Neural crest cell (in vitro differentiated cells): ENCODE measurements at regions not wholly inside any gene's neighbourhood (a gene's known extent, or its start where the extent isn't known, plus 50 kb on each side); places are given as distances from the start of the nearest gene placed in this dataset.

Experiments used
- DNase-seq: peaks from one replicate; pipeline ENCODE4 v3.0.0; 2021; ENCODE audit warnings: low read depth, mixed read lengths, low spot score
- H3K27ac Mint-ChIP-seq: one replicate; pipeline ENCODE4 v1.8.0; 2021; ENCODE audit warnings: mild to moderate bottlenecking, mixed read lengths; ENCODE audit not compliant: unreplicated experiment
- H3K27me3 Mint-ChIP-seq: 2 replicates; pipeline ENCODE4 v1.8.0; 2021; ENCODE audit warnings: low read depth, mild to moderate bottlenecking, mixed read lengths
- H3K36me3 Mint-ChIP-seq: 2 replicates; pipeline ENCODE4 v1.8.0; 2021; ENCODE audit warnings: low read depth, mild to moderate bottlenecking, mixed read lengths
- H3K4me1 Mint-ChIP-seq: 2 replicates; pipeline ENCODE4 v1.8.0; 2021; ENCODE audit warnings: mixed read lengths
- H3K4me3 Mint-ChIP-seq: one replicate; pipeline ENCODE4 v1.8.0; 2021; ENCODE audit warnings: mild to moderate bottlenecking, mixed read lengths
- H3K9me3 Mint-ChIP-seq: 2 replicates; pipeline ENCODE4 v1.8.0; 2021; ENCODE audit warnings: mixed read lengths
- CTCF ChIP-seq: fragments of 200-600 bp; sonication (generic); conservative IDR thresholded peaks from 2 replicates; pipeline ENCODE4 v1.5.0; 2021; ENCODE audit warnings: antibody characterized with exemption, mild to moderate bottlenecking

GRCh38 chr6:104539173-104539572 is 320.5 kb downstream of the HACE1 start:
- Mint-ChIP-seq H3K36me3 (no peaks in the 10 kb centered on the region), H3K4me1 (peaks cover 8% of the 10 kb centered on the region), H3K27me3 (no peaks in the 10 kb centered on the region), H3K27ac (no peak overlapping the region), H3K9me3 (no peaks in the 10 kb centered on the region), H3K4me3 (no peak overlapping the region)
- TF ChIP-seq CTCF = no peak
- DNase-seq = no peak

- DNase-seq = no peak
- no peak for TF ChIP-seq CTCF
- Mint-ChIP-seq H3K4me1 (peaks cover 8% of the 10 kb centered on the region), H3K36me3 (no peaks in the 10 kb centered on the region), H3K27ac (no peak overlapping the region), H3K27me3 (no peaks in the 10 kb centered on the region), H3K4me3 (no peak overlapping the region), H3K9me3 (no peaks in the 10 kb centered on the region)
Observed at GRCh38 chr6:104537872-104538271, 321.8 kb downstream of the HACE1 start.

- H3K27ac Mint-ChIP-seq = no peak overlapping the region
- H3K36me3 Mint-ChIP-seq = no peaks in the 10 kb centered on the region
- TF ChIP-seq CTCF = no peak
Observed at GRCh38 chr6:104537180-104537579, 322.5 kb downstream of the HACE1 start.

GRCh38 chr6:104532462-104532861 is 327.3 kb downstream of the HACE1 start:
- peaks cover 4% of the 10 kb centered on the region for H3K4me1 Mint-ChIP-seq
- DNase-seq = no peak
- H3K4me3 Mint-ChIP-seq = no peak overlapping the region
- H3K36me3 Mint-ChIP-seq = no peaks in the 10 kb centered on the region
- H3K27ac Mint-ChIP-seq = no peak overlapping the region
- peaks cover 2% of the 10 kb centered on the region for H3K27me3 Mint-ChIP-seq
- TF ChIP-seq CTCF = no peak
- no peaks in the 10 kb centered on the region for H3K9me3 Mint-ChIP-seq

More at GRCh38 chr6:104537180-104537579, 322.5 kb downstream of the HACE1 start:
- no peaks in the 10 kb centered on the region for H3K9me3 Mint-ChIP-seq
- peaks cover 8% of the 10 kb centered on the region for H3K4me1 Mint-ChIP-seq
- no peaks in the 10 kb centered on the region for H3K27me3 Mint-ChIP-seq
- H3K4me3 Mint-ChIP-seq = no peak overlapping the region
- DNase-seq = no peak

- TF ChIP-seq CTCF = no peak
- H3K36me3 Mint-ChIP-seq = no peaks in the 10 kb centered on the region
- H3K4me1 Mint-ChIP-seq = peaks cover 4% of the 10 kb centered on the region
- H3K9me3 Mint-ChIP-seq = no peaks in the 10 kb centered on the region
- no peak overlapping the region for H3K4me3 Mint-ChIP-seq
- H3K27me3 Mint-ChIP-seq = peaks cover 3% of the 10 kb centered on the region
- H3K27ac Mint-ChIP-seq = no peak overlapping the region
- no peak for DNase-seq
Observed at GRCh38 chr6:104531646-104532045, 328.1 kb downstream of the HACE1 start.
